ENCODE measurements at regions not wholly inside any gene's neighbourhood (a gene's known extent, or its start where the extent isn't known, plus 50 kb on each side); places are given as distances from the start of the nearest gene placed in this dataset.

- Histone ChIP-seq H3K9me3 (no peaks in the 10 kb centered on the region), H3K4me1 (ENCODE audit: low read depth) (no peaks in the 10 kb centered on the region), H3K36me3 (ENCODE audit: low read depth) (no peaks in the 10 kb centered on the region), H3K4me3 (no peak overlapping the region)
- intact Hi-C loops (cut with DNase I, micrococcal nuclease), result no loop called here
- no peak for TF ChIP-seq CTCF (IDR thresholded peaks at IDR 0.05)
- ATAC-seq (no peak), DNase-seq (no peak)
Observed at GRCh38 chr15:46365572-46365971, 730.7 kb downstream of the SQOR start.

GRCh38 chr15:46366360-46367007, 731.7 kb downstream of the SQOR start:
- ATAC-seq, result no peak
- Histone ChIP-seq H3K4me1 (ENCODE audit: low read depth) (no peaks in the 10 kb centered on the region), H3K36me3 (ENCODE audit: low read depth) (no peaks in the 10 kb centered on the region), H3K4me3 (no peak overlapping the region), H3K9me3 (peaks cover 3% of the 10 kb centered on the region)
- no peak for DNase-seq
- intact Hi-C loops (cut with DNase I, micrococcal nuclease), result no loop called here
- TF ChIP-seq CTCF (IDR thresholded peaks at IDR 0.05), result no peak

- Histone ChIP-seq H3K4me3 (no peak overlapping the region), H3K36me3 (ENCODE audit: low read depth) (no peaks in the 10 kb centered on the region), H3K9me3 (no peaks in the 10 kb centered on the region), H3K4me1 (ENCODE audit: low read depth) (no peaks in the 10 kb centered on the region)
- DNase-seq, result no peak
- intact Hi-C loops (cut with DNase I, micrococcal nuclease), result no loop called here
- ATAC-seq, result no peak
- TF ChIP-seq CTCF (IDR thresholded peaks at IDR 0.05), result no peak
Observed at GRCh38 chr15:46383978-46384377, 749.1 kb downstream of the SQOR start.

- Histone ChIP-seq H3K4me1 (ENCODE audit: low read depth) (no peaks in the 10 kb centered on the region), H3K36me3 (ENCODE audit: low read depth) (no peaks in the 10 kb centered on the region), H3K4me3 (no peak overlapping the region), H3K9me3 (no peaks in the 10 kb centered on the region)
- TF ChIP-seq CTCF (IDR thresholded peaks at IDR 0.05), result no peak
- DNase-seq (no peak), ATAC-seq (no peak)
- intact Hi-C loops (cut with DNase I, micrococcal nuclease), result no loop called here
Observed at GRCh38 chr15:46386356-46386755, 751.5 kb downstream of the SQOR start.

- intact Hi-C loops (cut with DNase I, micrococcal nuclease), result no loop called here
- ATAC-seq, result no peak
- no peak for DNase-seq
- H3K4me3 ChIP-seq, result no peak overlapping the region
- no peak for TF ChIP-seq CTCF (IDR thresholded peaks at IDR 0.05)
- no peaks in the 10 kb centered on the region for H3K36me3 ChIP-seq (ENCODE audit: low read depth)
- no peaks in the 10 kb centered on the region for H3K9me3 ChIP-seq
- no peaks in the 10 kb centered on the region for H3K4me1 ChIP-seq (ENCODE audit: low read depth)
Observed at GRCh38 chr15:46389739-46390138, 754.9 kb downstream of the SQOR start.

- ATAC-seq (no peak), DNase-seq (no peak)
- H3K4me3 ChIP-seq, result no peak overlapping the region
Observed at GRCh38 chr15:46394463-46394862, 759.6 kb downstream of the SQOR start.

More at GRCh38 chr15:46394463-46394862, 759.6 kb downstream of the SQOR start:
- TF ChIP-seq CTCF (IDR thresholded peaks at IDR 0.05), result no peak
- peaks cover 2% of the 10 kb centered on the region for H3K9me3 ChIP-seq
- no peaks in the 10 kb centered on the region for H3K4me1 ChIP-seq (ENCODE audit: low read depth)
- intact Hi-C loops (cut with DNase I, micrococcal nuclease), result no loop called here
- no peaks in the 10 kb centered on the region for H3K36me3 ChIP-seq (ENCODE audit: low read depth)
